ENCODE measurements at regions not wholly inside any gene's neighbourhood (a gene's known extent, or its start where the extent isn't known, plus 50 kb on each side); places are given as distances from the start of the nearest gene placed in this dataset.

DNA sequence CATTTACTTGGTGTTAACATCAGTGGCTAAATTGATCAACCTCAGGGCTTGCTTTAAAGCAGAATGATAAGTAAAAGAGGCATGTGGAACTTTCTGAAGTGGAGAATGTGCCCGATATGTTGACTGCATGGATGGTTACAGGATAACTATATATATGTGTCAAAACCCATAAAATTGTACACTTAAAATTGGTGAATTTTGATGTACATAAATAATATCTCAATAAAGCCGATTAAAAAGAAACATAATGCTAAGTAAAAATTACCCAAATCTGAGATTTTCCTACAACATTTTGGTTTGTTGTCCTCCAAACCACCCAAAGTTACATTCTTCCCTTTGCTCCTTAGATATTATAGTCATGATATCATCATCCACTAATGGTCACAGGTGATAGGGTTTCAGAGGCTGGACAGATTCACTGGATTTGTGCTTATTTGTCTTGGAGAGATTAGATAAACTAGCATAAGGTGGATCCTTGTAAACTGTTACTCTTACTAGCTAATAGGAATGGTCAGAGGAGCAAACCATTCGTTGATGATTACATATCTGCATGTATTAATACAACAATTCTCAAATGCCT lies 119.7 kb upstream of the RPS23 start:
- FAIRE-seq (no peak), DNase-seq (ENCODE audit: low read depth, low spot score) (no peak), ATAC-seq (no peak)
- ChIA-PET SMC1A (ENCODE audit: uncharacterized antibody, unreplicated experiment) (interaction anchor here (0.6 kb wide), 1 partner anchor 730 kb away, joined by 3 read pairs; no protein-coding TSS in a partner anchor), RAD21 (ENCODE audit: unreplicated experiment) (no interaction called here), POLR2A (no interaction called here), CTCF (no interaction called here)
- in situ Hi-C loops (cut with MboI) (no loop called here), intact Hi-C loops (cut with micrococcal nuclease; ENCODE audit: unreplicated experiment) (no loop called here)
- no peak overlapping the region for H3K9ac ChIP-seq (ENCODE audit: control insufficient read depth, insufficient read depth, low read length)
- TF ChIP-seq CHD2 (IDR thresholded peaks at IDR 0.05; ENCODE audit: borderline replicate concordance, low read depth, low read length) (no peak), RUNX3 (IDR thresholded peaks at IDR 0.05; ENCODE audit: low read length) (no peak), NFYB (IDR thresholded peaks at IDR 0.05; ENCODE audit: insufficient read depth, low read depth, low read length) (no peak), HDGF (IDR thresholded peaks at IDR 0.05) (no peak), PML (IDR thresholded peaks at IDR 0.05; ENCODE audit: low read length) (no peak), ZNF217 (IDR thresholded peaks at IDR 0.05) (no peak), STAT1 (conservative IDR thresholded peaks at IDR 0.05) (no peak), BCL11A (IDR thresholded peaks at IDR 0.05; ENCODE audit: low read depth, low read length) (no peak), E2F8 (IDR thresholded peaks at IDR 0.05; ENCODE audit: low read depth, partially characterized antibody) (no peak), MYC (IDR thresholded peaks at IDR 0.05; ENCODE audit: insufficient read depth, insufficient read length, insufficient replicate concordance, low read length, severe bottlenecking) (no peak), CREM (IDR thresholded peaks at IDR 0.05; ENCODE audit: low read depth) (no peak), SIN3A (IDR thresholded peaks at IDR 0.05; ENCODE audit: low read depth, low read length) (no peak), SIX5 (IDR thresholded peaks at IDR 0.05; ENCODE audit: low read depth, low read length, severe bottlenecking) (no peak), TAF1 (IDR thresholded peaks at IDR 0.05; ENCODE audit: borderline replicate concordance, low read depth, low read length) (no peak), NR2C2 (IDR thresholded peaks at IDR 0.05; ENCODE audit: borderline replicate concordance, control insufficient read depth, insufficient read length, low read depth) (no peak), ZNF622 (IDR thresholded peaks at IDR 0.05) (no peak), ZBTB11 (CRISPR knock-in tag; IDR thresholded peaks at IDR 0.05) (no peak)
- TF ChIP-seq, protein P1, sequence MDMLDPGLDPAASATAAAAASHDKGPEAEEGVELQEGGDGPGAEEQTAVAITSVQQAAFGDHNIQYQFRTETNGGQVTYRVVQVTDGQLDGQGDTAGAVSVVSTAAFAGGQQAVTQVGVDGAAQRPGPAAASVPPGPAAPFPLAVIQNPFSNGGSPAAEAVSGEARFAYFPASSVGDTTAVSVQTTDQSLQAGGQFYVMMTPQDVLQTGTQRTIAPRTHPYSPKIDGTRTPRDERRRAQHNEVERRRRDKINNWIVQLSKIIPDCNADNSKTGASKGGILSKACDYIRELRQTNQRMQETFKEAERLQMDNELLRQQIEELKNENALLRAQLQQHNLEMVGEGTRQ (IDR thresholded peaks at IDR 0.05; ENCODE audit: borderline replicate concordance, low read depth, low read length), result no peak
- H2AFZ ChIP-seq (ENCODE audit: control insufficient read depth, low read depth, low read length), result no peak overlapping the region
- H3K36me3 ChIP-seq (ENCODE audit: control insufficient read depth in 2 of 2, insufficient read depth in 2 of 2, low read length in 1 of 2), result no peaks in the 10 kb centered on the region
- no TSS peak for BruUV-seq (replicated peaks)
- no peaks in the 10 kb centered on the region for H4K20me1 ChIP-seq (ENCODE audit: control insufficient read depth, insufficient read depth)
- H3K4me2 ChIP-seq (ENCODE audit: control insufficient read depth, insufficient read depth), result no peak overlapping the region
- 39% methylated on average over 3 of the region's 3 CpGs for WGBS (ENCODE audit: insufficient coverage, insufficient replicate concordance, low lambda C conversion rate, missing lambda C conversion rate)
- H3K4me3 ChIP-seq, result no peak overlapping the region
- no peak overlapping the region for H3K27ac ChIP-seq (ENCODE audit: control insufficient read depth, insufficient read depth)
- no peaks in the 10 kb centered on the region; a peak in 1 of 4 replicates for H3K27me3 ChIP-seq (replicated peaks in 1 of 2; ENCODE audit: control insufficient read depth in 2 of 2, insufficient read depth in 2 of 2, low read length in 1 of 2)
- no peaks in the 10 kb centered on the region for H3K4me1 ChIP-seq (ENCODE audit: control insufficient read depth, insufficient read depth, low read length)
- no peaks in the 10 kb centered on the region for H3K79me2 ChIP-seq (ENCODE audit: control insufficient read depth, insufficient read depth, low read length)
- no peaks in the 10 kb centered on the region for H3K9me3 ChIP-seq (replicated peaks; ENCODE audit: control insufficient read depth, insufficient read depth, low read length)

Measured in GM12878 (cell line).